GM12891 (cell line): ENCODE measurements at regions not wholly inside any gene's neighbourhood (a gene's known extent, or its start where the extent isn't known, plus 50 kb on each side); places are given as distances from the start of the nearest gene placed in this dataset.

Experiments
- POLR2A ChIP-seq: IDR thresholded peaks from 2 replicates; pipeline ENCODE4 v1.6.1; 2011; ENCODE audit warnings: low read depth, low read length, control low read depth
- POLR2AphosphoS5 ChIP-seq: IDR thresholded peaks from 2 replicates; pipeline ENCODE4 v1.6.1; 2011; ENCODE audit warnings: low read depth, low read length, control low read depth
- SPI1 ChIP-seq: IDR thresholded peaks from 2 replicates; pipeline ENCODE4 v1.6.1; 2011; ENCODE audit warnings: low read depth, low read length, control low read depth
- TAF1 ChIP-seq: IDR thresholded peaks from 2 replicates; pipeline ENCODE4 v1.6.1; 2011; ENCODE audit warnings: low read depth, low read length, control low read depth

DNA sequence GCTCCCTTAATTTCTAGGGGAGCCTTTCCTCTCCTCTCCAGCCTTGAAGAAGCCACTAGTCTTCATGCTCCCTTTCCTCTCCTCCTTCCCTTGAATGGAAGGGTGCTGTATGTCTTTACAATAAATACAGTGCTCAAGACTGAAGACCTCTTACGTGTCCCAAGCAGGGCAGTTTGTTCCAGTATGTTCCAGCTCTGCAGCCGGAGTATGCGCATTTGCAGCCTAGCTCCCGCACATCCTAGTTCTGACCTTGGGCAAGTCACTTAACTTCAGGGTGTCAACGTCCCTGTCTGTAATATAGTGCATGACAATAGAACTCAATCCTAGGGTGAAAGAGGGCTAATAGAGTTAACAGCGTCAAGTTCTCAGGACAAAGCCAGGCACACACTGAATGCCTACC is 208.0 kb downstream of the HAUS1 start:
- TF ChIP-seq POLR2AphosphoS5 (no peak), TAF1 (no peak), SPI1 (no peak), POLR2A (no peak)
